GM19239 (cell line): ENCODE measurements at regions not wholly inside any gene's neighbourhood (a gene's known extent, or its start where the extent isn't known, plus 50 kb on each side); places are given as distances from the start of the nearest gene placed in this dataset.
"Not testable (repeated sequence)": the region's sequence is repeated elsewhere in the genome, so short reads cannot be mapped to it uniquely, and the experiment has no call there.

Source experiments
- DNase-seq: peaks from one replicate; pipeline ENCODE4 v3.0.0; 2011; ENCODE audit warnings: low spot score; ENCODE audit not compliant: insufficient read length
- FAIRE-seq: peaks from 2 replicates; lab custom pipeline; 2011; peaks lifted over from hg19 to GRCh38; lab: Jason Lieb, UNC

- not testable (repeated sequence) for FAIRE-seq, DNase-seq
These were observed 186.4 kb upstream of the OSBPL11 start for GRCh38 chr3:125781678-125782077.

DNA sequence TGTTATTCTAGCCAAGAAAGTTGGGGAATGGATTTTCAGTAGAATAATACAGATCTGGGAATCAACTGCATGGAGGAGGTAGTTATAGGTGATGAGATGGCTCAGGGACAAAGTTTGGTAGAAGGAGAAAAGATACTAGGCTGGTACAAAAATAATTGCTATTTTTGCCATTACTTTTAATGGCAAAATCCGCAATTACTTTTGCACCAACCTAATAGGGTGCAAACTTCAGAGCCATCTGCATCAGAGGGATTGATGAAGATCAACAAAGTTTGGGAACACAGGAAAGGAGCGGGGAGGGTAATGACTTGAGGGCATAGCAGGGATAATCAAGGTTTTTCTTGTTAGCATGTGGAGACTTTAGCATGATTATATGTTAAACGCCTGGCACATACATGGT, 178.7 kb upstream of the ROPN1B start:
- not testable (repeated sequence) for DNase-seq, FAIRE-seq

DNA sequence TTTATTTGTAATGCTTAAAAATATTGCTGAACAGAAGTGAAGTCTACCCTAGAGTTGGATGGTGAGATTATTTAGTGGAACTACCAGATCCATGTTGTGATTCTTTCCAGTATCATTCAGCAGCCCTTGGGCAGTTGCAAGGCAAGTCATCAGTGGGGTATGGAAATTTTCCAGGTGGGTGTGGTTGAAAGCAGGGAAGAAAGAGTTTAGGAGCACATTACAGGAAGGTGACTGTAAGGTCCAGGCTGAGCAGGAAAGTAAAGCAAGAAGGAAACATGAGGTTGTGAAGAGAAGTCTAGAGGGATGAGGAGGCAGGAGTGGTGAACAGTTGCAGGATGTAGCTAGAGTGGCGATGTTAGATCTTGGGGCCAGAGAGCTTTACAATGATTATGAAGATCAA, 178.0 kb upstream of the ROPN1B start:
- not testable (repeated sequence) for FAIRE-seq, DNase-seq

DNA sequence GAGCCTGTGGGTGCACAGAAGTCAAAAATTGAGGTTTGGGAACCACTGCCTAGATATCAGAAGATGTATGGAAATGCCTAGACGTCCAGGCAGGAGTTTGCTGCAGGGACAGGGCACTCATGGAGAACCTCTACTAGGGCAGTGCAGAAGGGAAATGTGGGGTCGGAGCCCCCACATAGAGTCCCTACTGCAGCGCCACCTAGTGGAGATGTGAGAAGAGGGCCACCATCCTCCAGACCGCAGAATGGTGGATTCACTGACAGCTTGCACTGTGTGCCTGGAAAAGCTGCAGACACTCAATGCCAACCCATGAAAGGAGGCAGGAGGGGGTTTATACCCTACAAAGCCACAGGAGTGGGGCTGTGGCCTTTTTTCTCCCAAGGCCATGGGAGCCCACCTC, 159.0 kb upstream of the ROPN1B start:
- DNase-seq, FAIRE-seq: not testable (repeated sequence)

DNA sequence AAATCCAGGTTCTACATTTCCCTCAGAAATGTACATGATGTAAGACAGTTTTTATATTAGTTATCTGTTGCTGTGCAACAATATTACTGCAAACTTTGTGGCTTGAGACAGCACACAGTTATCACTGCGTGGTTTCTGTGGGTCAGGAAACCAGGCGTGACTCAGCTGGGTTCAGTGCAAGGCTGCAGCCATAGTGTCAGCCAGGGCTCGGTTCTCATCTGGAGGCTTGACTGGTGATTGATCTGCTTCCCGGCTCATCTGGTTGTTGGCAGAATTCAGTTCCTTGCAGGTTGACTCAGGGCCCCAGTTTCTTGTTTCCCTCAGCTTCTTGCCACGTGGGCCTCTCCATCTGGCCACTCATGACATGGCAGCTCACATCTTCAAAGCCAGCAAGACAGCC, 146.8 kb upstream of the ROPN1B start:
- not testable (repeated sequence) for FAIRE-seq, DNase-seq

DNA sequence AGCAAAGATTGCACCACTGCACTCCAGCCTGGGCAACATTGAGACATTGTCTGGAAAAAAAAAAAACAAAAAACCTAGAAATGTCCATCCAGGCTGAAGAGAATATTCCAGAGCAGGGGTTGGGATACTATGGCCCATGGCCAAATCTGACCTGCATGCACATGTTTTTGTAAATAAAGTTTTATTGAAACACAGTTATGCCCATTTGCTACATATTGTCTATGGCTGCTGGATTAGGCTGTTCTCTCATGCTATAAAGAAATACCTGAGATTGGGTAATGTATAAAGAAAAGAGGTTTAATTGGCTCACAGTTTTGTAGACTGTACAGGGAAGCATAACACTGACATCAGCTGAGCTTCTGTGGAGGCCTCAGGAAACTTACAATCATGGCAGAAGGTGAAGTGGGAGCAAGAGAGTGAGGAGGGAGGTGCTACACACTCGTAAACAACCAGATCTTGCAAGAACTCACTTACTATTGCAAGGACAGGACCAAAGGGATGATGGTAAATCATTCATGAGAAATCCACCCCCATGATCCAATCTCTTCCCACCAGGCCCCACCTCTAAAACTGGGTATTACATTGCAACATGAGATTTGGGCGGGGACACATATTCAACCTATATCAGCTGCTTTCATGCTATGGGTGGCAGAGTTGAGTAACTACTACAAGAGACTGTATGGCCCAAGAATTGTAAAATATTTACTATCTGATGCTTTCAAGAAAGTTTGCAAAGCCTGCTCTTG, 137.8 kb upstream of the ROPN1B start:
- not testable (repeated sequence) for FAIRE-seq, DNase-seq

DNA sequence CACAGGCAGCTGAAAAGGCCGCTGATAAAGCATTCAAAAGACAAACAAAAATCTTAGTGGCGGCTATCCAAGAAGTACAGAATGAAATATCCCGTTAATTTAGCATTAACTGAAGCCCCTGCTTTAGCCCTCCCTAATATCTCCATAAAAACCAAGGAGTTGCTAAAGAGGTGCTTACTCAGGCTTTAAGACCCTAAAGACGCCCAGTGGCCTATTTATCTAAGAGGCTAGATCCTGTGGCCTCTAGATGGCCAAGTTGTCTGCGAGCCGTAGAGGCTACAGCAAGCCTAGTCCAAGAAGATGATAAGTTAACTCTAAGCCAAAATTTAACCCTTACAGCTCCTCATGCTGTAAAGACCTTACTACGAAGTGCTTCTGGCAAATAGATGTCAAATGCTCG, 133.4 kb upstream of the ROPN1B start:
- FAIRE-seq, DNase-seq: not testable (repeated sequence)

DNA sequence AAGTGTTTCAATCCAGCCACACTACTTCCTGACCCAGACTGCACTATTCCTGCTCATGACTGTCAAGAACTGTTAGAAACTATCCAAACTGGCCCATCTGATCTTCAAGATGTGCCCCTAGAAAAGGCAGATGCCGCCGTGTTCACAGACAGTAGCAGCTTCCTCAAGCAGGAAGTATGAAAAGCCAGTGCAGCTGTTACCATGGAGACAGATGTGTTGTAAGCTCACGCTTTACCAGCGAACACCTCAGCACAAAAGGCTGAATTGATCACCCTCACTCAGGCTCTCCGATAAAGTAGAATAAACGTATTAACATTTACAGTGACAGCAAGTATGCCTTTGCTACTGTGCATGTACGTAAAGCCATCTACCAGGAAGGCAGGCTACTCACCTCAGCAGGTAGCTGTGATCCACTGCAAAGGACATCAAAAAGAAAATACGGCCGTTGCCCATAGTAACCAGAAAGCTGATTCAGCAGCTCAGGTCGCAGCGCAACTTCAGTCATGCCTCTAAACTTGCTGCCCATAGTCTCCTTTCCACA, 132.9 kb upstream of the ROPN1B start:
- not testable (repeated sequence) for FAIRE-seq, DNase-seq

- not testable (repeated sequence) for FAIRE-seq, DNase-seq
These were observed 132.2 kb upstream of the ROPN1B start for GRCh38 chr3:125836786-125837185.

DNA sequence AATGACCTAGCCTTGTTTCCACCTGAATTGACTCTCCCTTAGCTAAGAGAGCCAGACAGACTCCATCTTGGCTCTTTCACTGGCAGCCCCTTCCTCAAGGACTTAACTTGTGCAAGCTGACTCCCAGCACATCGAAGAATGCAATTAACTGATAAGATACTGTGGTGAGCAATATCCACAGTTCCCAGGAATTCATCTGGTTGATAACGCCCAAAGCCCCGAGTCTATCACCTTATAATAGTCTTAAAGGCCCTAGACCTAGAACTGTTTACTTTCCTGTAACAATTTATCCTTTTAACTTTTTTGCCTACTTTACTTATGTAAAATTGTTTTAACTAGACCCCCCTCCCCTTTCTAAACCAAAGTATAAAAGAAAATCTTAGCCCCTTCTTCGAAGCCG, 130.1 kb upstream of the ROPN1B start:
- not testable (repeated sequence) for FAIRE-seq, DNase-seq

DNA sequence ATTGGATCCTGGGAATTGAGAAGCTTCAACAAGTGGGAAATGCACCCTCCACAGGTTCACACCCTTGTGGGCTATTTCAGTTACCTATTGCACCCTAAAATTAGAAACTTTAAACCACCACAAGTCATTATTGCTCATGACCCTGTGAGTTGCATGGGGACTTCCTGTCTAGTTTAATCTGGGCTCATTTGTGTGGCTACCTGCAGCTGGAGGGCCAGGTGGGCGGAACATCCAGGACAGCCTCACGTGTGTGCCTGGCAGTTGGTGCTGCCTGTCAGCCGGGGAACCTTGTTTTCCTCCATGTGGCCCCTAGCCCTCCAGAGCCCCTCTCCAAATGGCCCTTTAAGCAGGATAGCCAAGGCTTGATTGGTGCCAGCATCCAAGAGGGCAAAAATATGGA, 128.5 kb upstream of the ROPN1B start:
- FAIRE-seq, DNase-seq: not testable (repeated sequence)

DNA sequence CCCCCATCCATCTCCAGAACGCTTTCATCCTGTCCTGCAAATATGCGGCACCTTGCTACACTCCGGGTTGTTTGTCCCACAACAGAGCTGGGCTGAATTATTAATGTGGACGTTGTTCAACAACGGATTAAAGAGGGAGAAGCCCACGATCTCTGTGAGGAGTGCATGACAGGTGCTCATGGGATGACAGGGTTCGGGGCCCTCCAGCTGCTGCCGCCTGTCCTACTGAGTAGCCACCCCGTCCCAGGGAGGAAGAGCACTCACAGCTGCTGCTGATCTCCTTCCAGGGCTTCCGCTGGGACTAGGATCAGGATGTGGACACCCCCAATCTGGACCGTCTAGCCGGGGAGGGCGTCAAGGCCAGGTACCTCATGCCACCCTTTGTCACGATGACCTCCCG, 121.0 kb upstream of the ROPN1B start:
- DNase-seq, FAIRE-seq: not testable (repeated sequence)

DNA sequence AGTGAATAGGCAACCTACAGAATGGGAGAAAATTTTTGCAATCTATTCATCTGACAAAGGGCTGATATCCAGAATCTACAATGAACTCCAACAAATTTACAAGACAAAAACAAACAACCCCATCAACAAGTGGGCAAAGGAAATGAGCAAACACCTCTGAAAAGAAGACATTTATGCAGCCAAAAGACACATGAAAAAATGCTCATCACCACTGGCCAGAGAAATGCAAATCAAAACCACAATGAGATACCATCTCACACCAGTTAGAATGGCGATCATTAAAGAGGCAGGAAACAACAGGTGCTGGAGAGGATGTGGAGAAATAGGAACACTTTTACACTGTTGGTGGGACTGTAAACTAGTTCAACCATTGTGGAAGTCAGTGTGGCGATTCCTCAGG, 114.0 kb upstream of the ROPN1B start:
- DNase-seq, FAIRE-seq: not testable (repeated sequence)

DNA sequence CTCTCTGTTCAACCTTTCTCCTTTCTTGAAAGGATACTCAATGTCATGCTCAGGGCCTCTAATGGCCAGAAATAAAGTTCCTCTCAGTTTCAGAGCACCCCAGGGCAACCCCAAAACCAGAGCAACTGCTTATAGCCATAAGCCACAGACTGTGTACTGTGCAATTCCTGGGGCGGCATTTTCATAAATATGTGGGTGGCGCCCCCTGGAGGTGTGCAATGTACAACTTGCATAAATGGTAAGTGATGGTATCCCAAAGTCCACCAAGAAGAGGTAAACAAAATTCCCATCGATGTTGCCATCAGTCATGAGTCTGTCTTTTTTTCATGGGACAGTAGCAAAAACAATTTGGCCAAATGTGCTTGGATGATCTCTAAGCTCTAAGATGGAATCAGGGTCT, 108.4 kb upstream of the ROPN1B start:
- DNase-seq, FAIRE-seq: not testable (repeated sequence)

- DNase-seq, FAIRE-seq: not testable (repeated sequence)
These were observed 106.1 kb upstream of the ROPN1B start for GRCh38 chr3:125862841-125863254.

- not testable (repeated sequence) for DNase-seq, FAIRE-seq
These were observed 104.4 kb upstream of the ROPN1B start for GRCh38 chr3:125864532-125864931.

DNA sequence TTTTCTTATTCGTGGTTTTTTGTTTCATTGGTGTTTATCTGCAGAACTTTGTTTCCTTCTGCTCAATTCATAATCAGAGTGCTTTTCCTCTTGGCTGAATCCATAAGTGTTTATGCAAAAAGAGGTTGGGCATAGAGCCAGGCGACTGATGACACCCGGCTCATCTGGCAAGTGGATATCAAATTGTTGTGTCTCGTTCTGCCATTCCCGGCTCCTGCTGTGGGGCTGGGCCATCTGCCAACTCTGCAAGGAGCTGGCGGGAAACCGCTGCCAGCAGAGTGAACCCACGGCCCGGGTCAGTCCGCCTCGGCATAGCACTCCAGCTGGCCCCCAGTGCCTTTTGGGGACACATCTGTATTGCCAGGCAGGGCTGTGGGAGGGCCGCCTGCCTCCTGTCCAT, 83.0 kb upstream of the ROPN1B start:
- not testable (repeated sequence) for DNase-seq, FAIRE-seq

DNA sequence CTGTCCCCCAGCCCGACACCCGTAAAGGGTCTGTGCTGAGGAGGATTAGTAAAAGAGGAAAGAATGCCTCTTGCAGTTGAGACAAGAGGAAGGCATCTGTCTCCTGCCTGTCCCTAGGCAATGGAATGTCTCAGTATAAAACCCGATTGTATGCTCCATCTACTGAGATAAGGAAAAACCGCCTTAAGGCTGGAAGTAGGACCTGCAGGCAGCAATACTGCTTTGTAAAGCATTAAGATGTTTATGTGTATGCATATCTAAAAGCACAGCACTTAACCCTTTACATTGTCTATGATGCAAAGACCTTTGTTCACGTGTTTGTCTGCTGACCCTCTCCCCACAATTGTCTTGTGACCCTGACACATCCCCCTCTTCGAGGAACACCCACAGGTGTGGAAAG, 69.8 kb upstream of the ROPN1B start:
- not testable (repeated sequence) for FAIRE-seq, DNase-seq

GRCh38 chr3:125901473-125901872, 67.5 kb upstream of the ROPN1B start:
- not testable (repeated sequence) for DNase-seq, FAIRE-seq

DNA sequence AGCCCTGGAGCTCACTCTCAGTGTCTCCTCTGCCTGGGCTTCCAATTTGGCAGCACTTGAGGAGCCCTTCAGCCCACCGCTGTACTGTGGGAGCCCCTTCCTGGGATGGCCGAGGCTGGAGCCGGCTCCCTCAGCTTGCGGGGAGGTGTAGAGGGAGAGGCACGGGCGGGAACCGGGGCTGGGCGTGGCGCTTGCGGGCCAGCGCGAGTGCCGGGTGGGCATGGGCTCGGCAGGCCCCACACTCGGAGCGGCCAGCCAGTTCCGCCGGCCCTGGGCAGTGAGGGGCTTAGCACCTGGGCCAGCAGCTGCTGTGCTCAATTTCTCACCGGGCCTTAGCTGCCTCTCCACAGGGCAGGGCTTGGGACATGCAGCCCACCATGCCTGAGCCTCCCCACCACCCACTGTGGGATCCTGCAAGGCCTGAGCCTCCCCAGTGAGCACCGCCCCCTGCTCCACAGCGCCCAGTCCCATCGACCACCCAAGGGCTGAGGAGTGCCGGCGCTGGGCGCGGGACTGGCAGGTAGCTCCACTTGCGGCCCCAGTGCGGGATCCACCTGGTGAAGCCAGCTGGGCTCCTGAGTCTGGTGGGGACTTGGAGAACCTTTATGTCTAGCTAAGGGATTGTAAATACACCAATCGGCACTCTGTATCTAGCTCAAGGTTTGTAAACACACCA, 65.1 kb upstream of the ROPN1B start:
- not testable (repeated sequence) for DNase-seq, FAIRE-seq

DNA sequence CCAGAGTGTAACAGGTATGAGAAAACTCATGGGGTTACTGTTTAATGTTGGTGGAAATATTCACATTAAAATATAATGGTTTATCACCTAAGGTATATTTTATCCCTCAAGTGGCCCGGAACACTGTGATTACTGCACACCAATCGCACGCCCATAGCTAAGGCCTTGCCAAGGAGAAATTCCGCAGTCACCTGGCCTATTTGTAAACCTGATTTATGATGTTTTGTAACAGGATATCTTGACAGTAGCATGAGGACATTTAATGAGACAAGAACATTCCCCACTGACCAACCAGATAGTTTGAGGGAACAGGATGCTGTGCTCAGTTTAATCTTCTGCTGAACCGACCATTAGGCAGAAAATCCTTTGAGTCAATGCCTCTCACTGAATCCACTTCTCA, 61.7 kb upstream of the ROPN1B start:
- FAIRE-seq: not testable (repeated sequence)

More for the DNA sequence above, 61.7 kb upstream of the ROPN1B start:
- not testable (repeated sequence) for DNase-seq
